ENCODE measurements at regions not wholly inside any gene's neighbourhood (a gene's known extent, or its start where the extent isn't known, plus 50 kb on each side); places are given as distances from the start of the nearest gene placed in this dataset.
"Not testable (repeated sequence)": the region's sequence is repeated elsewhere in the genome, so short reads cannot be mapped to it uniquely, and the experiment has no call there.

DNA sequence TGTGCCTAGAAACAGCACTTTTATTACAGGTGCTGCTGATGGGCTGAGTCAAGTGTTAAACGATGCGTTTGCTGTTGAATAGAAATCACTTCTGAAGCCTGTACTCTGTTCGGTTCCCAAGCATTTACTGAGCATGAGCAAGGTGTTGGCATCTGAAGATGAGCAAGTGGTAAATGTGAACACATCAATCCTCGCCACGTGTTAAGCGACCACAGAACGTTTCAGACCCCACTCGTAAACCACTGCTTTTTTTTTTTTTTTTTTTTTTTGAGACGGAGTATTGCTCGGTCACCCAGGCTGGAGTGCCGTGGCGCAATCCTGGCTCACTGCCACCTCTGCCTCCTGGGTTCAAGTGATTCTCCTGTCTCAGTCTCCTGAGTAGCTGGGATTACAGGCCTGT is 241.2 kb downstream of the SETD4 start:
- no peak overlapping the region for H3K27ac ChIP-seq
- TF ChIP-seq CTCF (conservative IDR thresholded peaks at IDR 0.05), result no peak

GRCh38 chr21:35818597-35818996 is 241.7 kb downstream of the SETD4 start:
- TF ChIP-seq CTCF (conservative IDR thresholded peaks at IDR 0.05), result no peak

GRCh38 chr21:35814858-35815619 is 245.3 kb downstream of the SETD4 start:
- no peak for TF ChIP-seq CTCF (conservative IDR thresholded peaks at IDR 0.05)
- H3K27ac ChIP-seq, result no peak overlapping the region

More at GRCh38 chr21:35818597-35818996, 241.7 kb downstream of the SETD4 start:
- H3K27ac ChIP-seq, result no peak overlapping the region

- no peak overlapping the region for H3K27ac ChIP-seq
- no peak for TF ChIP-seq CTCF (conservative IDR thresholded peaks at IDR 0.05)
Measured at GRCh38 chr21:35812679-35813078, 247.6 kb downstream of the SETD4 start.

- no peak overlapping the region for H3K27ac ChIP-seq
- TF ChIP-seq CTCF (conservative IDR thresholded peaks at IDR 0.05), result no peak
Measured at GRCh38 chr21:35811191-35811806, 249.0 kb downstream of the SETD4 start.

DNA sequence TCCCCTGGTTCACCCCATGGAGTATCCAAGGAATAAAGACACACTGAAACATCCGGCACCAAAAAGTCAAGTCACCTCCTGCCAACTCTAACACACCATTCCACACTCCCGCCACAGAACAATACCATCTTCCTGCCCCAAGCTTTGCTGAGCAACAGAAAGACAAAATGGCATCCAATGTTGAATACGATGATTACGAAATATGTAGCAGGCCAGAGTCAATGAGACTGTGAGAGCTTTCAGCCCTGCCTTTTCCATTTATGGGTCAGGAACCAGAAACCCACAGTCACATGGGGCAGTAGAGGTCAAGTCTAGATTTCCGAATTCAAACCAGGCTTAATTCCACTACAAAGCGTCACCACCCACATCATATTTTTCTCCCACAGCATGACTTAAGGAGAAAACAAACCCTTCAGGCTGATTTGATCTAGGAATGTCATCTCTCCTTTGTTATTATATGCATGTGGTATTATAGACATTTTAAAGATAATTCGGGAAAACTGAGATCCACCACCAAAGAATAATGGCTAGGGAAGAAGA is 249.8 kb downstream of the SETD4 start:
- H3K27ac ChIP-seq, result no peak overlapping the region
- TF ChIP-seq CTCF (conservative IDR thresholded peaks at IDR 0.05), result no peak

DNA sequence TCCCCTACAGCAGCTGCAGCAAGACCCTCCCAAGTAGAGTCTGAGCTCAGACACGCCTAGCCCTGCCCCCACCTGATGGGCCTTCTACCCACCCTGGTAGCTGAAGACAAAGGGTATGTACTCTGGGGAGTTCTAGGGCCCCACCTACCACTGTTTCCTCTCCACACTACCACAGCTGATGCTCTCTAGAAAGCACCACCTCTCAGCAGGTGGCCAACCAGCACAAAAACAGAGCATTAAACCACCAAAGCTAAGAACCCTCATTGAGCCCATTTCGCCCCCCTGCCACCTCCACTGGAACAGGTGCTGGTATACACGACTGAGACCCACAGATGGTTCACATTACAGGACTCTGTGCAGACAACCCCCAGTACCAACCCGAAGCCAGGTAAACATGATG is 258.9 kb downstream of the SETD4 start:
- H3K27ac ChIP-seq, result no peak overlapping the region
- no peak for TF ChIP-seq CTCF (conservative IDR thresholded peaks at IDR 0.05)

DNA sequence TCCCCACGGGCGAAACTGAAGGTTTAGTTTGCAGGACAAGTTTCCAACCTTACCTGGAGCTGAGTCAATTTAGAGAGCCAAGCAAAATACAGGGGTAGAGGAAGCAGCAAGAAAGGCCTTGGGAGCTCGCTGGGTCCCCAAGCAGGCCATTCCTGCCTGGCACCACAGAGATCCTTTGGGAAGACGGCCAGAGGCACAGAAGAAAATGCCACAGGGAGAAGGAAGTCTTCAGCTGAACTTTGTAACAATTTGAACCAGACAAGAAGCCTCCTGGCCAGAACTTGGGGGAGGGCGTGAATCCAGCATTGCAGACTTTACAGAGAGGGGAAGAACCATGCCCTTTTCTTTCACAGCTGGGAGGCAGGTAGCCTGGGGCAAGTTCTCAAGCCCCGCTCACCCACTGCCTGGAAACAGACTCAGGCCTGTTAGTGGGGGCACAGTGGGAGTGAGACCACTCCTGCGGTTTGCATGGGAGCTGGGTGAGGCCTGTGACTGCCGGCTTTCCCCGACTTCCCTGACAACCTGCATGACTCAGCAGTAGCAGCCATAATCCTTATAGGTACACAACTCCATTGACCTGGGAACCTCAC is 259.4 kb downstream of the SETD4 start:
- H3K27ac ChIP-seq, result not testable (repeated sequence)

Measured in VCaP (cell line).